ENCODE measurements at regions not wholly inside any gene's neighbourhood (a gene's known extent, or its start where the extent isn't known, plus 50 kb on each side); places are given as distances from the start of the nearest gene placed in this dataset.

GRCh38 chr4:123017078-123017477, 94.7 kb upstream of the NUDT6 start:
- TF ChIP-seq EZH2phosphoT487 (IDR thresholded peaks at IDR 0.05; ENCODE audit: borderline replicate concordance, low read depth) (no peak), CHD2 (IDR thresholded peaks at IDR 0.05; ENCODE audit: low read length, partially characterized antibody) (no peak), TAF1 (IDR thresholded peaks at IDR 0.05; ENCODE audit: borderline replicate concordance, low read depth, low read length) (no peak), CTCF (IDR thresholded peaks at IDR 0.05) (no peak), USF2 (IDR thresholded peaks at IDR 0.05; ENCODE audit: borderline replicate concordance, low read depth, low read length) (no peak), POLR2AphosphoS5 (IDR thresholded peaks at IDR 0.05; ENCODE audit: low read depth, low read length) (no peak), FOSL2 (IDR thresholded peaks at IDR 0.05; ENCODE audit: borderline replicate concordance, low read depth) (no peak), MAX (IDR thresholded peaks at IDR 0.05; ENCODE audit: low read depth) (no peak), PBX3 (IDR thresholded peaks at IDR 0.05) (no peak), TCF12 (IDR thresholded peaks at IDR 0.05) (no peak), REST (IDR thresholded peaks at IDR 0.05; ENCODE audit: low read depth, low read length) (no peak), NRF1 (IDR thresholded peaks at IDR 0.05; ENCODE audit: low read depth, low read length) (no peak)

All from SK-N-SH (cell line).